HL-60/S4 treated with phorbol 12-myristate 13-acetate at 8.2 ng/mL for 4 days and 3 days (cell line): ENCODE measurements at regions not wholly inside any gene's neighbourhood (a gene's known extent, or its start where the extent isn't known, plus 50 kb on each side); places are given as distances from the start of the nearest gene placed in this dataset.
"Not testable (repeated sequence)": the region's sequence is repeated elsewhere in the genome, so short reads cannot be mapped to it uniquely, and the experiment has no call there.

Experiments used
- in situ Hi-C: fragments of 300-500 bp; cut with MboI; formaldehyde crosslinking; loops from 2 replicates; pipeline ENCODE4 v1.15.0; 2022; ENCODE audit warnings: low sequenced_read_pairs

GRCh38 chr5:103785569-103785968, 223.0 kb upstream of the NUDT12 start:
- in situ Hi-C loops = no loop called here

- in situ Hi-C loops = no loop called here
Observed at GRCh38 chr5:103783669-103784068, 221.1 kb upstream of the NUDT12 start.

- in situ Hi-C loops = no loop called here
Observed at GRCh38 chr5:103780794-103781193, 218.2 kb upstream of the NUDT12 start.

- in situ Hi-C loops = no loop called here
Observed at GRCh38 chr5:103774721-103775120, 212.1 kb upstream of the NUDT12 start.

GRCh38 chr5:103772248-103772647, 209.7 kb upstream of the NUDT12 start:
- in situ Hi-C loops = no loop called here

GRCh38 chr5:103764403-103764802, 201.8 kb upstream of the NUDT12 start:
- in situ Hi-C loops = no loop called here

- in situ Hi-C loops = no loop called here
Observed at GRCh38 chr5:103758996-103759395, 196.4 kb upstream of the NUDT12 start.

GRCh38 chr5:103755974-103756373, 193.4 kb upstream of the NUDT12 start:
- in situ Hi-C loops = no loop called here

- in situ Hi-C loops = no loop called here
Observed at GRCh38 chr5:103745353-103746065, 182.9 kb upstream of the NUDT12 start.

GRCh38 chr5:103744159-103744558, 181.6 kb upstream of the NUDT12 start:
- in situ Hi-C loops = no loop called here

GRCh38 chr5:103743421-103743820, 180.8 kb upstream of the NUDT12 start:
- in situ Hi-C loops = no loop called here

- in situ Hi-C loops = no loop called here
Observed at GRCh38 chr5:103741984-103742383, 179.4 kb upstream of the NUDT12 start.

GRCh38 chr5:103736343-103736742, 173.8 kb upstream of the NUDT12 start:
- in situ Hi-C loops = not testable (repeated sequence)

- in situ Hi-C loops = no loop called here
Observed at GRCh38 chr5:103724271-103724670, 161.7 kb upstream of the NUDT12 start.

GRCh38 chr5:103721183-103721582, 158.6 kb upstream of the NUDT12 start:
- in situ Hi-C loops = no loop called here

- in situ Hi-C loops = no loop called here
Observed at GRCh38 chr5:103718108-103718507, 155.5 kb upstream of the NUDT12 start.

- in situ Hi-C loops = no loop called here
Observed at GRCh38 chr5:103708601-103709000, 146.0 kb upstream of the NUDT12 start.

- in situ Hi-C loops = no loop called here
Observed at GRCh38 chr5:103706939-103707682, 144.5 kb upstream of the NUDT12 start.

- in situ Hi-C loops = no loop called here
Observed at GRCh38 chr5:103703617-103704016, 141.0 kb upstream of the NUDT12 start.

GRCh38 chr5:103693517-103693916, 130.9 kb upstream of the NUDT12 start:
- in situ Hi-C loops = no loop called here

- in situ Hi-C loops = no loop called here
Observed at GRCh38 chr5:103690676-103691075, 128.1 kb upstream of the NUDT12 start.

GRCh38 chr5:103679873-103680272, 117.3 kb upstream of the NUDT12 start:
- in situ Hi-C loops = no loop called here
